Left renal cortex interstitium (tissue), 4 donors: ENCODE measurements at regions not wholly inside any gene's neighbourhood (a gene's known extent, or its start where the extent isn't known, plus 50 kb on each side); places are given as distances from the start of the nearest gene placed in this dataset.
"Not testable (repeated sequence)": the region's sequence is repeated elsewhere in the genome, so short reads cannot be mapped to it uniquely, and the experiment has no call there.

ENCODE experiments used
- DNase-seq, 4 donors: peaks; one replicate each; pipeline ENCODE4 v3.0.0-alpha.2; 2013; ENCODE audit warnings: low read depth in 4 of 4, low spot score in 2 of 4, missing footprints in 1 of 4

- no peak for DNase-seq
Measured at GRCh38 chr2:129481306-129482219, 497.9 kb upstream of the RAB6C start.

GRCh38 chr2:129482626-129483025, 496.8 kb upstream of the RAB6C start:
- DNase-seq = no peak

GRCh38 chr2:129483366-129483765, 496.1 kb upstream of the RAB6C start:
- DNase-seq = no peak

- DNase-seq = no peak
Measured at GRCh38 chr2:129484999-129485897, 494.2 kb upstream of the RAB6C start.

DNA sequence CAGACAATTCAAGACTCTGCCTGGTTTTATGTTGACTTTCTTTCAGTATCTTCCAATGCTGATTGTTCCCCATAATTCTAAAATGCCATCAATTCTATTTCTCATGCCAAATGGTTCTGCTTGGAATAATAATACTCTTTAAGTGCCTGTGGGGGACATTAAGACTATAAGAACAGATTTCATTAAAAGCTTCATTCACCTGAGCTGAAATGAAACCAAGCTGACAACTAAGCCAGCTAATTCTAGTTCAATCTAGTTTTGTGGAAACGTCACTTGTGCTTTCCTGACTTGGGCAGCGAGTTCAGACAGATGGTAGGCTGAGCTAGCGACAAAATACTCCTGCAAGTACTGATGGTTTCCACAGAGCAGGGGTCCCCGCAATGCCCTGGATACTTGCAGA, 491.1 kb upstream of the RAB6C start:
- DNase-seq = no peak

DNA sequence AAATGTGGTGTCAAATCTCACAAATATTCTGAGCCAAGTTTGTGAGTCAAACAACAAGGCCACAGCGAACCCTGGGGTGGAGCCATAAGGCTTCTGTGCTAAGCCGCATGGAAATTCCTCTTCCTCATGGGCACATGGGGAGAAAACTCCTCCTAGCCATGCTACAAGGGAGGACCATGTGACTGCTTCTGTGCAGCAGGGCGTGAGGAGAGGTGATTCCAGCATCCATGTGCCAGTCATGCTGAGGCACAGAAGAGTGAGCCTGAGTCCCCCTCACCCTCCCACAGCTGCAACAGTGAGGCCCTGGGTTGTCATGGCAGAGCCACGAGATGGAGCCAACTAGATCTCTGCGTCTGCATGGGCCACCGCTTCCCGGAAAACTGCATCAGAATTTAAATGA, 488.8 kb upstream of the RAB6C start:
- peak in 2 of 4 donors; percentile 3 to 4 for DNase-seq

- DNase-seq = no peak
Measured at GRCh38 chr2:129491308-129491707, 488.2 kb upstream of the RAB6C start.

DNA sequence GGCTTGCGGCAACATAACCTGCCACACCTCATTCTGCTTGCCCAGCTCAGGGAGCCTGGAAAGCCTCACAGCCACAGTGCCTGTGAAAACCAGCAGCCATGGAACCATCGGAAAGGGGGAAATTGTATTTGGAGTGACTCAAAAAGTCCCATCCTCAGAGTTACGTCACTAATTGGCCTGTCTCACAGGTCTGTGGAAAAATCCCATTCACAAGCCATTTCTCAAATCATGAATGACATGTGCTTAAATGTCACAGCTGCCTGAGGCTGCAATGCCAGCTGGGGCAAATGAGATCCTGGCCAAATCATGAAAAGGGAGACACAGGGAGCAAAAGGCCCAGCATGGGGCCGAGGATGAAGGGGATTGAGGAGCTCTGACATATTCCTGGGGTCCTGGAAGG, 486.9 kb upstream of the RAB6C start:
- DNase-seq = no peak

GRCh38 chr2:129499747-129500146, 479.7 kb upstream of the RAB6C start:
- no peak for DNase-seq

DNA sequence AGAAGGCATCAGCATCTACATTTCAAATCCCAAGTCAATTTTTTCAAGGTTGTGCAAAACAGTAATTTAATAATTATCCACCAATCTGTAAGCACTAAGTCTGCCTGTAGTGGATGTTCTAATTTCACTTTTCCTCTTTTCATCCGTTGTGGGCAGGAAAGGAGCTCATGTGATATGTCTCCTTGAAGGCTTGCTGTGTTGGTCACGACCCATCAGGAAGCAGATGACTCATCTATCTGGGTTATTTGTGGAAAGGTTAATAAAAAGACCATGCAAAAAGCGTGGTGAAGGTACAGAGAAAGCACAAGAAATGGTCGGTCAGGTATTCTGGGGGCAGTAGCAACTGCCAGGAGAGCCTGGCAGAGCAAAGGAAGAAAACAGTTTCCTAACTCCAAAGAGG, 476.7 kb upstream of the RAB6C start:
- no peak for DNase-seq

DNA sequence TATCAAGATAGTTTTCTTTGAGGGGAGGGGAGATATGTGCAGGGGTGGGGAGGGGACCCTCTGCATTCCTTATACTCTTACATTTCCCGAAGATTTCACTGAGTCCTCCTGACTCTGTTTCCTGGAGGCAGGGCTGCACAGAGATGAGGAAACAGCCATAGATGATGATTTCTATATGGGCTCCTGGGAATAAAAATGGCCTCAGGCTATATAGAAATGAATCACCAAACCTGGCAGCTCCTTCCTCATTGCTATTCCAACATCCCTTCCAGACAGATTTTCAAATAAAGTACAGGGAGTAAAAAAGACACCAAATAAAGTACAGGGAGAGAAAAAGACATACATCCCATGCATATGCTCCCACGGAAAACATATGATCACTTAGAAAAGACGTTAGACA, 474.8 kb upstream of the RAB6C start:
- DNase-seq = no peak

DNA sequence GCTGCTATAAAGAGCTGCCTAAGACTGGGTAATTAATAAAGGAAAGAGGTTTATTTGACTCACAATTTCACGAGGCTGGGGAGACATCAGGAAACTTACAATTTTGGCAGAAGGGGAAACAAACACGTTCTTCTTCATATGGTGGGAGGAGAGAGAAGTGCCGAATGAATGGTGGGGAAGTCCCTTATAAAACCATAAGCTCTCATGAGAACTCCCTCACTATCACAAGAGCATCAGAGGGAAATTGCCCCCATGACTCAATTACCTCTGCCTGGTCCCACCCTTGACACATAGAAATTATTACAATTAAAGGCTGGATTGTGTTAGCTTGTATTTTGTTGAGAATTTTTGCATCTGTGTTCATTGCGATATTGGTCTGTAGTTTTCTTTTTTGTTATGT, 460.5 kb upstream of the RAB6C start:
- no peak for DNase-seq

DNA sequence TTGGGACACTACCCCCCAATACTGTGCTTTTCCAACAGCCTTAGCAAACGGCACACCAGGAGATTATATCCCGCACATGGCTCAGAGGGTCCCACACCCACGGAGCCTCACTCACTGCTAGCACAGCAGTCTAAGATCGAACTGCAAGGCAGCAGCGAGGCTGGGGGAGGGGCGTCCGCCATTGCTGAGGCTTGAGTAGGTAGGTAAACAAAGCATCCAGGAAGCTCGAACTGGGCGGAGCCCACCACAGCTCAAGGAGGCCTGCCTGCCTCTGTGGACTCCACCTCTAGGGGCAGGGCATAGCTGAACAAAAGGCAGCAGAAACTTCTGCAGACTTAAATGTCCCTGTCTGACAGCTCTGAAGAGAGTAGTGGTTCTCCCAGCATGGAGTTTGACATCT, 447.3 kb upstream of the RAB6C start:
- not testable (repeated sequence) for DNase-seq

GRCh38 chr2:129548880-129549279, 430.6 kb upstream of the RAB6C start:
- no peak for DNase-seq

DNA sequence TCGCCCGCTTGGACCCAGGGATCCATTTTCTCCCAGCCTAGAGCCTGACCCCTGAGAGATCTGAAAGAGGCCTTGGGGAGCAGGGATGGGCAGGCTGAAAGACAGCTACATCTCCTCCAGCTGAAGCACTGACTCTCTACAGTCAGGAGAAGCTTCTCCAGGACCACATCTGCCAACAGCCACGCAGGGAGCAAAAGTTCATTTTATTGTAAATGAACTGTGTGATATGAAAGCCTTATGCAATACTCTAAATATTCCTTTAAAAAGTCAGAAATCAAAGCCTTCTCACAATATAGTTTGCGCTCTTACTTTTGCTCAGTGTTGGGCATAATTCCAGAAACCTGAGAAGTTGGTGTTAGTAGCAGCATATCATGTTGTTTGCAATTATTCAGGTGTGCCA, 428.9 kb upstream of the RAB6C start:
- no peak for DNase-seq

DNA sequence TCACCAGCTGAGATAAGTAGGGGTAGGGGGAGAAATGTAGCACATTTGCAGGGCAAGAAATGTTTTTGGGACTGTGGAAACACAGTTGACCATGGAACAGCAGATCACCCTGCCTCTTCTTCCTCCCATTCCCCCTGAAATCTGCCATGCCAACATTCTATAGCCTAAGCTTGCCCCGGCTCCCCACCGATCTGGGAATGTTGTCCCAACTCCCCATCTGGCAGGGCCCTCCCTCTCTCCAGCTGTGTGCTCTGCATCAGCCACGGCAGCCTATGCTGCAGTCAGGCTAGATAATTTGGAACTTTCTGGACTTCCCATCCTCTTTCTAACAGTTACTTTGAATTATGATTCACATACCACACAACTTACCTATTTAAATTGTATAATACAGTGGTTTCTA, 425.1 kb upstream of the RAB6C start:
- no peak for DNase-seq

DNA sequence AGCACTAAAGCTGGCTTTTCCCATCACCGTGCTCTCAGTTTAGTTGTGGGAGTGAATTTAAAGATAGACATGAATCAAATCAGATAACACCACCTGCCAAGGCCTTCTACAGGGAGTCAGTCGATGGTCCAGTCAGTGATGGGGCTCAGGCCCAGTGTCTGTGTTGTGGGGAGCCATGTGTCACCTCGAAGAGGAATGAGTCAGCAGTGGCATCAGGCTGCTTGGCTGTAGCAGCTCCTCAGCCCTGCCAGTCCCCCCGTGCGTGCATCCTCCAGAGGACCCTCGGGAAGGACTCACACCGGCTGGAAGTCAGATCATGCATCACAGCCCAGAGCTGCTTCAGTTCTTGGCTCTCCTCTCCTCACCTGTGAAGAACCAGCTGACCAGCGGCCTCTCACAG, 420.4 kb upstream of the RAB6C start:
- no peak for DNase-seq

DNA sequence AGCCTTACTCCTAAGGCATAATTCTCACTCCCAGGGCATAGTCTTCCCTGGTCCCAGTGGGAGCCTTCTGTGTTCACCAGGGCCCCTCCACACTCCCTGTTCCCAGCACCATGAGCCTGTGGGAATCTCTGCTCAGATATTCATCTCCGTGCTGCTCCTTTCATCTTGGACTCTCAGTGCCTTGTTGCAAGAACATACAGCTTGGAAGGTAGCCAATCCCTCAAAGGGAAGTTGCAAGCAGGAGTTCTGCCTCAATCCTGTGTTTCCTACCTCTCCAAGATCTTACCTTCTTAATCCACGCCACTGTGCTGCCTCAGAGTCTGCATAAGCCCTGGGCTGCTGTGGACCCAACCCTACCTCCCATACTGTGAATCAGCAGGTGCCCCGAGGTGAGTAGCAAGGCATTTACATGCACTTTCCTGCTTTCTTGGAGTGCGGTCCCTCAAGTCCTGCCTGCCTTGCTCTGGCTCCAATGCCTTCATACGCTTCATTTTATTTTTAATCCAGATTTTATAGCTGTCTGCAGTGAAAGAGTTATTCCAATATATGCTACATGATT, 413.8 kb upstream of the RAB6C start:
- DNase-seq = no peak

- DNase-seq = not testable (repeated sequence)
Measured at GRCh38 chr2:129570812-129571211, 408.7 kb upstream of the RAB6C start.

GRCh38 chr2:129575431-129575830, 404.0 kb upstream of the RAB6C start:
- no peak for DNase-seq

- no peak for DNase-seq
Measured at GRCh38 chr2:129575880-129576279, 403.6 kb upstream of the RAB6C start.
